GM23338 (cell line): ENCODE measurements at regions not wholly inside any gene's neighbourhood (a gene's known extent, or its start where the extent isn't known, plus 50 kb on each side); places are given as distances from the start of the nearest gene placed in this dataset.

Source experiments
- ATAC-seq: fragments of 200-7000 bp; cut with Tn5 transposase; 3 replicates; pipeline ENCODE4 v1.9.1; 2020
- DNase-seq: peaks from one replicate; pipeline ENCODE4 v3.0.0-alpha.2; 2015; ENCODE audit warnings: low spot score
- H2AFZ ChIP-seq: fragments of 200-600 bp; sonication (generic); 2 replicates; pipeline ENCODE4 v1.8.0; 2016; ENCODE audit warnings: antibody characterized with exemption, mild to moderate bottlenecking, moderate library complexity
- H3F3A ChIP-seq: fragments of 200-600 bp; sonication (generic); replicated peaks from 2 replicates; pipeline ENCODE4 v1.8.0; 2017; ENCODE audit warnings: antibody characterized with exemption, mixed run types, low read depth
- H3K27ac ChIP-seq: fragments of 200-600 bp; sonication (generic); 2 replicates; pipeline ENCODE4 v1.6.1; 2016; ENCODE audit warnings: low read depth
- H3K27me3 ChIP-seq: fragments of 200-600 bp; sonication (generic); 2 replicates; pipeline ENCODE4 v1.8.0; 2016; ENCODE audit warnings: mild to moderate bottlenecking, mixed run types, moderate library complexity; ENCODE audit not compliant: insufficient read depth
- H3K36me3 ChIP-seq: fragments of 200-600 bp; sonication (generic); 2 replicates; pipeline ENCODE4 v1.8.0; 2016; ENCODE audit warnings: mild to moderate bottlenecking; ENCODE audit not compliant: insufficient read depth
- H3K4me1 ChIP-seq: fragments of 200-600 bp; sonication (generic); 2 replicates; pipeline ENCODE4 v1.8.0; 2016; ENCODE audit warnings: mild to moderate bottlenecking, moderate library complexity; ENCODE audit not compliant: insufficient read depth
- H3K4me2 ChIP-seq: fragments of 200-600 bp; sonication (generic); 2 replicates; pipeline ENCODE4 v1.7.1; 2017; ENCODE audit warnings: mixed run types
- H3K4me3 ChIP-seq: fragments of 200-600 bp; sonication (generic); 2 replicates; pipeline ENCODE4 v1.6.1; 2016; ENCODE audit warnings: mixed run types
- H3K79me2 ChIP-seq: fragments of 200-600 bp; sonication (generic); replicated peaks from 2 replicates; pipeline ENCODE4 v1.8.0; 2017; ENCODE audit warnings: mild to moderate bottlenecking; ENCODE audit not compliant: insufficient read depth
- H3K9me2 ChIP-seq: fragments of 200-600 bp; sonication (generic); 2 replicates; pipeline ENCODE4 v1.8.0; 2017; ENCODE audit not compliant: insufficient read depth
- H4K20me1 ChIP-seq: fragments of 200-600 bp; sonication (generic); replicated peaks from 2 replicates; pipeline ENCODE4 v1.8.0; 2017; ENCODE audit warnings: mild to moderate bottlenecking; ENCODE audit not compliant: insufficient read depth
- H3K27ac Mint-ChIP-seq: 2 replicates; pipeline ENCODE4 v1.8.0; 2020; ENCODE audit warnings: inconsistent platforms, mild to moderate bottlenecking, moderate library complexity, mixed read lengths
- H3K27me3 Mint-ChIP-seq: 3 replicates; pipeline ENCODE4 v1.8.0; 2022; ENCODE audit warnings: low read depth, mild to moderate bottlenecking, moderate library complexity, mixed read lengths, inconsistent platforms; ENCODE audit not compliant: insufficient read depth, poor library complexity
- H3K36me3 Mint-ChIP-seq: 3 replicates; pipeline ENCODE4 v1.8.0; 2021; ENCODE audit warnings: low read depth, mild to moderate bottlenecking, inconsistent platforms, moderate library complexity, mixed read lengths
- H3K4me1 Mint-ChIP-seq: 3 replicates; pipeline ENCODE4 v1.8.0; 2020; ENCODE audit warnings: mild to moderate bottlenecking, inconsistent platforms, mixed read lengths
- H3K4me3 Mint-ChIP-seq: 3 replicates; pipeline ENCODE4 v1.8.0; 2021; ENCODE audit warnings: moderate library complexity, mild to moderate bottlenecking, inconsistent platforms, mixed read lengths
- H3K9me3 Mint-ChIP-seq: 3 replicates; pipeline ENCODE4 v1.8.0; 2020; ENCODE audit warnings: moderate library complexity, mild to moderate bottlenecking, inconsistent platforms, mixed read lengths
- EZH2 ChIP-seq: fragments of 200-600 bp; sonication (generic); IDR thresholded peaks from one replicate; pipeline ENCODE4 v1.8.0; 2017; ENCODE audit warnings: antibody characterized with exemption, mild to moderate bottlenecking, low read depth; ENCODE audit not compliant: unreplicated experiment
- EZH2phosphoT487 ChIP-seq: fragments of 200-600 bp; sonication (generic); IDR thresholded peaks from one replicate; pipeline ENCODE4 v1.8.1; 2018; ENCODE audit warnings: antibody characterized with exemption; ENCODE audit not compliant: unreplicated experiment
- NANOG ChIP-seq: IDR thresholded peaks from 2 replicates; pipeline ENCODE4 v1.6.1; 2016; ENCODE audit warnings: antibody characterized with exemption, borderline replicate concordance
- POLR2AphosphoS5 ChIP-seq: IDR thresholded peaks from 2 replicates; pipeline ENCODE4 v1.6.1; 2016; ENCODE audit warnings: antibody characterized with exemption, low read depth
- STAT1 ChIP-seq: IDR thresholded peaks from one replicate; pipeline ENCODE4 v1.6.1; 2016; ENCODE audit warnings: antibody characterized with exemption; ENCODE audit not compliant: unreplicated experiment
- ZNF114 ChIP-seq: fragments of 250-450 bp; sonication (Bioruptor Pico); IDR thresholded peaks from 2 replicates; pipeline ENCODE4 v1.5.0; 2020; ENCODE audit warnings: mild to moderate bottlenecking, moderate library complexity
- ZNF331 ChIP-seq: fragments of 250-450 bp; sonication (Bioruptor Pico); IDR thresholded peaks from 2 replicates; pipeline ENCODE4 v1.5.0; 2020; ENCODE audit warnings: low read depth, mild to moderate bottlenecking, moderate library complexity
- TF ChIP-seq, protein P1 (sequence below), 2 experiments: fragments of 200-600 bp in 1 of 2; sonication (generic) in 1 of 2; conservative IDR thresholded peaks; 2 replicates each; pipeline versions ENCODE4 v1.5.1 to v1.6.1; 2016 to 2017; ENCODE audit warnings: antibody characterized with exemption in 2 of 2, low read depth in 2 of 2, mild to moderate bottlenecking in 2 of 2, moderate library complexity in 1 of 2
- TF ChIP-seq, protein P2 (sequence below): IDR thresholded peaks from one replicate; pipeline ENCODE4 v1.6.1; 2018; ENCODE audit warnings: antibody characterized with exemption; ENCODE audit not compliant: unreplicated experiment
- TF ChIP-seq, protein P3 (sequence below): IDR thresholded peaks from 2 replicates; pipeline ENCODE4 v1.6.1; 2016; ENCODE audit warnings: antibody characterized with exemption
- TF ChIP-seq, protein P4 (sequence below): fragments of 250-450 bp; sonication (Bioruptor Pico); IDR thresholded peaks from 2 replicates; pipeline ENCODE4 v1.5.0; 2020; ENCODE audit warnings: mild to moderate bottlenecking, moderate library complexity

DNA sequence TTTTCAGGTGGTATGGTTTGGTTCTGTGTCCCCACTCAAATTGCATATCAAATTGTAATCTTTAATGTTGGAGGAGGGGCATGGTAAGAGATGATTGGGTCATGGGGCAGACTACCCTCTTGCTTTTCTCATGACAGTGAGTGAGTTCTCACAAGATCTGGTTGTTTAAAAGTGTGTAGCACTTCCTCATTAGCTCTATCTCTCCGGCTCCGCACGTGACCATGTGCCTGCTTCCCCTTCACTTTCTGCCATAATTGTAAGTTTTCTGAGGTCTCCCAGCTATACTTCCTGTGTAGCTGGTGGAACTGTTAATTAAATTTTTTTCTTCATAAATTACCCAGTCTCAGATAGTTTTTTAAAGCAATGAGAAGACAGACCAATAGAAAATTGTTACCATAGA, 843.2 kb downstream of the AMY1C start:
- Mint-ChIP-seq H3K4me3 (no peak overlapping the region), H3K4me1 (peaks cover 9% of the 10 kb centered on the region), H3K36me3 (no peaks in the 10 kb centered on the region), H3K9me3 (peaks cover 7% of the 10 kb centered on the region; the same call in 2 of the 3 replicates), H3K27me3 (no peaks in the 10 kb centered on the region), H3K27ac (no peak overlapping the region)
- no peaks in the 10 kb centered on the region; the same call in 1 of the 2 replicates for H3K36me3 ChIP-seq
- H3K27me3 ChIP-seq: no peaks in the 10 kb centered on the region
- H3K4me1 ChIP-seq: no peaks in the 10 kb centered on the region
- H3K4me2 ChIP-seq: no peak overlapping the region
- H4K20me1 ChIP-seq: no peaks in the 10 kb centered on the region
- ATAC-seq (no peak), DNase-seq (no peak)
- no peaks in the 10 kb centered on the region for H3F3A ChIP-seq
- no peaks in the 10 kb centered on the region for H3K79me2 ChIP-seq
- H3K4me3 ChIP-seq: no peak overlapping the region
- TF ChIP-seq ZNF331 (no peak), STAT1 (no peak), ZNF114 (CRISPR knock-in tag) (no peak), EZH2phosphoT487 (no peak), POLR2AphosphoS5 (no peak), EZH2 (no peak), NANOG (no peak)
- TF ChIP-seq, protein P1, sequence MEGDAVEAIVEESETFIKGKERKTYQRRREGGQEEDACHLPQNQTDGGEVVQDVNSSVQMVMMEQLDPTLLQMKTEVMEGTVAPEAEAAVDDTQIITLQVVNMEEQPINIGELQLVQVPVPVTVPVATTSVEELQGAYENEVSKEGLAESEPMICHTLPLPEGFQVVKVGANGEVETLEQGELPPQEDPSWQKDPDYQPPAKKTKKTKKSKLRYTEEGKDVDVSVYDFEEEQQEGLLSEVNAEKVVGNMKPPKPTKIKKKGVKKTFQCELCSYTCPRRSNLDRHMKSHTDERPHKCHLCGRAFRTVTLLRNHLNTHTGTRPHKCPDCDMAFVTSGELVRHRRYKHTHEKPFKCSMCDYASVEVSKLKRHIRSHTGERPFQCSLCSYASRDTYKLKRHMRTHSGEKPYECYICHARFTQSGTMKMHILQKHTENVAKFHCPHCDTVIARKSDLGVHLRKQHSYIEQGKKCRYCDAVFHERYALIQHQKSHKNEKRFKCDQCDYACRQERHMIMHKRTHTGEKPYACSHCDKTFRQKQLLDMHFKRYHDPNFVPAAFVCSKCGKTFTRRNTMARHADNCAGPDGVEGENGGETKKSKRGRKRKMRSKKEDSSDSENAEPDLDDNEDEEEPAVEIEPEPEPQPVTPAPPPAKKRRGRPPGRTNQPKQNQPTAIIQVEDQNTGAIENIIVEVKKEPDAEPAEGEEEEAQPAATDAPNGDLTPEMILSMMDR (conservative IDR thresholded peaks at IDR 0.05; ENCODE audit: low read depth in 2 of 2): no peak
- TF ChIP-seq, protein P2, sequence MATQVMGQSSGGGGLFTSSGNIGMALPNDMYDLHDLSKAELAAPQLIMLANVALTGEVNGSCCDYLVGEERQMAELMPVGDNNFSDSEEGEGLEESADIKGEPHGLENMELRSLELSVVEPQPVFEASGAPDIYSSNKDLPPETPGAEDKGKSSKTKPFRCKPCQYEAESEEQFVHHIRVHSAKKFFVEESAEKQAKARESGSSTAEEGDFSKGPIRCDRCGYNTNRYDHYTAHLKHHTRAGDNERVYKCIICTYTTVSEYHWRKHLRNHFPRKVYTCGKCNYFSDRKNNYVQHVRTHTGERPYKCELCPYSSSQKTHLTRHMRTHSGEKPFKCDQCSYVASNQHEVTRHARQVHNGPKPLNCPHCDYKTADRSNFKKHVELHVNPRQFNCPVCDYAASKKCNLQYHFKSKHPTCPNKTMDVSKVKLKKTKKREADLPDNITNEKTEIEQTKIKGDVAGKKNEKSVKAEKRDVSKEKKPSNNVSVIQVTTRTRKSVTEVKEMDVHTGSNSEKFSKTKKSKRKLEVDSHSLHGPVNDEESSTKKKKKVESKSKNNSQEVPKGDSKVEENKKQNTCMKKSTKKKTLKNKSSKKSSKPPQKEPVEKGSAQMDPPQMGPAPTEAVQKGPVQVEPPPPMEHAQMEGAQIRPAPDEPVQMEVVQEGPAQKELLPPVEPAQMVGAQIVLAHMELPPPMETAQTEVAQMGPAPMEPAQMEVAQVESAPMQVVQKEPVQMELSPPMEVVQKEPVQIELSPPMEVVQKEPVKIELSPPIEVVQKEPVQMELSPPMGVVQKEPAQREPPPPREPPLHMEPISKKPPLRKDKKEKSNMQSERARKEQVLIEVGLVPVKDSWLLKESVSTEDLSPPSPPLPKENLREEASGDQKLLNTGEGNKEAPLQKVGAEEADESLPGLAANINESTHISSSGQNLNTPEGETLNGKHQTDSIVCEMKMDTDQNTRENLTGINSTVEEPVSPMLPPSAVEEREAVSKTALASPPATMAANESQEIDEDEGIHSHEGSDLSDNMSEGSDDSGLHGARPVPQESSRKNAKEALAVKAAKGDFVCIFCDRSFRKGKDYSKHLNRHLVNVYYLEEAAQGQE: no peak
- TF ChIP-seq, protein P3, sequence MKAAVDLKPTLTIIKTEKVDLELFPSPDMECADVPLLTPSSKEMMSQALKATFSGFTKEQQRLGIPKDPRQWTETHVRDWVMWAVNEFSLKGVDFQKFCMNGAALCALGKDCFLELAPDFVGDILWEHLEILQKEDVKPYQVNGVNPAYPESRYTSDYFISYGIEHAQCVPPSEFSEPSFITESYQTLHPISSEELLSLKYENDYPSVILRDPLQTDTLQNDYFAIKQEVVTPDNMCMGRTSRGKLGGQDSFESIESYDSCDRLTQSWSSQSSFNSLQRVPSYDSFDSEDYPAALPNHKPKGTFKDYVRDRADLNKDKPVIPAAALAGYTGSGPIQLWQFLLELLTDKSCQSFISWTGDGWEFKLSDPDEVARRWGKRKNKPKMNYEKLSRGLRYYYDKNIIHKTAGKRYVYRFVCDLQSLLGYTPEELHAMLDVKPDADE: no peak
- TF ChIP-seq, protein P4, sequence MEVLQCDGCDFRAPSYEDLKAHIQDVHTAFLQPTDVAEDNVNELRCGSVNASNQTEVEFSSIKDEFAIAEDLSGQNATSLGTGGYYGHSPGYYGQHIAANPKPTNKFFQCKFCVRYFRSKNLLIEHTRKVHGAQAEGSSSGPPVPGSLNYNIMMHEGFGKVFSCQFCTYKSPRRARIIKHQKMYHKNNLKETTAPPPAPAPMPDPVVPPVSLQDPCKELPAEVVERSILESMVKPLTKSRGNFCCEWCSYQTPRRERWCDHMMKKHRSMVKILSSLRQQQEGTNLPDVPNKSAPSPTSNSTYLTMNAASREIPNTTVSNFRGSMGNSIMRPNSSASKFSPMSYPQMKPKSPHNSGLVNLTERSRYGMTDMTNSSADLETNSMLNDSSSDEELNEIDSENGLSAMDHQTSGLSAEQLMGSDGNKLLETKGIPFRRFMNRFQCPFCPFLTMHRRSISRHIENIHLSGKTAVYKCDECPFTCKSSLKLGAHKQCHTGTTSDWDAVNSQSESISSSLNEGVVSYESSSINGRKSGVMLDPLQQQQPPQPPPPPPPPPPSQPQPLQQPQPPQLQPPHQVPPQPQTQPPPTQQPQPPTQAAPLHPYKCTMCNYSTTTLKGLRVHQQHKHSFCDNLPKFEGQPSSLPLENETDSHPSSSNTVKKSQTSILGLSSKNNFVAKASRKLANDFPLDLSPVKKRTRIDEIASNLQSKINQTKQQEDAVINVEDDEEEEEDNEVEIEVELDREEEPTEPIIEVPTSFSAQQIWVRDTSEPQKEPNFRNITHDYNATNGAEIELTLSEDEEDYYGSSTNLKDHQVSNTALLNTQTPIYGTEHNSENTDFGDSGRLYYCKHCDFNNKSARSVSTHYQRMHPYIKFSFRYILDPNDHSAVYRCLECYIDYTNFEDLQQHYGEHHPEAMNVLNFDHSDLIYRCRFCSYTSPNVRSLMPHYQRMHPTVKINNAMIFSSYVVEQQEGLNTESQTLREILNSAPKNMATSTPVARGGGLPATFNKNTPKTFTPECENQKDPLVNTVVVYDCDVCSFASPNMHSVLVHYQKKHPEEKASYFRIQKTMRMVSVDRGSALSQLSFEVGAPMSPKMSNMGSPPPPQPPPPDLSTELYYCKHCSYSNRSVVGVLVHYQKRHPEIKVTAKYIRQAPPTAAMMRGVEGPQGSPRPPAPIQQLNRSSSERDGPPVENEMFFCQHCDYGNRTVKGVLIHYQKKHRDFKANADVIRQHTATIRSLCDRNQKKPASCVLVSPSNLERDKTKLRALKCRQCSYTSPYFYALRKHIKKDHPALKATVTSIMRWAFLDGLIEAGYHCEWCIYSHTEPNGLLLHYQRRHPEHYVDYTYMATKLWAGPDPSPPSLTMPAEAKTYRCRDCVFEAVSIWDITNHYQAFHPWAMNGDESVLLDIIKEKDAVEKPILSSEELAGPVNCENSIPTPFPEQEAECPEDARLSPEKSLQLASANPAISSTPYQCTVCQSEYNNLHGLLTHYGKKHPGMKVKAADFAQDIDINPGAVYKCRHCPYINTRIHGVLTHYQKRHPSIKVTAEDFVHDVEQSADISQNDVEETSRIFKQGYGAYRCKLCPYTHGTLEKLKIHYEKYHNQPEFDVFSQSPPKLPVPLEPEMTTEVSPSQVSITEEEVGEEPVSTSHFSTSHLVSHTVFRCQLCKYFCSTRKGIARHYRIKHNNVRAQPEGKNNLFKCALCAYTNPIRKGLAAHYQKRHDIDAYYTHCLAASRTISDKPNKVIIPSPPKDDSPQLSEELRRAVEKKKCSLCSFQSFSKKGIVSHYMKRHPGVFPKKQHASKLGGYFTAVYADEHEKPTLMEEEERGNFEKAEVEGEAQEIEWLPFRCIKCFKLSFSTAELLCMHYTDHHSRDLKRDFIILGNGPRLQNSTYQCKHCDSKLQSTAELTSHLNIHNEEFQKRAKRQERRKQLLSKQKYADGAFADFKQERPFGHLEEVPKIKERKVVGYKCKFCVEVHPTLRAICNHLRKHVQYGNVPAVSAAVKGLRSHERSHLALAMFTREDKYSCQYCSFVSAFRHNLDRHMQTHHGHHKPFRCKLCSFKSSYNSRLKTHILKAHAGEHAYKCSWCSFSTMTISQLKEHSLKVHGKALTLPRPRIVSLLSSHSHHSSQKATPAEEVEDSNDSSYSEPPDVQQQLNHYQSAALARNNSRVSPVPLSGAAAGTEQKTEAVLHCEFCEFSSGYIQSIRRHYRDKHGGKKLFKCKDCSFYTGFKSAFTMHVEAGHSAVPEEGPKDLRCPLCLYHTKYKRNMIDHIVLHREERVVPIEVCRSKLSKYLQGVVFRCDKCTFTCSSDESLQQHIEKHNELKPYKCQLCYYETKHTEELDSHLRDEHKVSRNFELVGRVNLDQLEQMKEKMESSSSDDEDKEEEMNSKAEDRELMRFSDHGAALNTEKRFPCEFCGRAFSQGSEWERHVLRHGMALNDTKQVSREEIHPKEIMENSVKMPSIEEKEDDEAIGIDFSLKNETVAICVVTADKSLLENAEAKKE (CRISPR knock-in tag): no peak
- H3K27ac ChIP-seq: no peak overlapping the region
- H3K9me2 ChIP-seq: peaks cover 20% of the 10 kb centered on the region
- no peak overlapping the region for H2AFZ ChIP-seq
